BLaER1 treated with 17β-estradiol and CSF1 and Interleukin-3, amounts not matched to agents 10 nM and 100 nM (cell line): ENCODE measurements at regions not wholly inside any gene's neighbourhood (a gene's known extent, or its start where the extent isn't known, plus 50 kb on each side); places are given as distances from the start of the nearest gene placed in this dataset.

Source experiments
- H3K27ac ChIP-seq, 11 experiments: shearing (Covaris generic); formaldehyde crosslinking; 2 replicates each; pipeline ENCODE4 v1.8.1; 2022
- H3K27me3 ChIP-seq, 11 experiments: shearing (Covaris generic); formaldehyde crosslinking; 2 replicates each; pipeline ENCODE4 v1.8.1; 2022
- H3K36me3 ChIP-seq, 11 experiments: shearing (Covaris generic); formaldehyde crosslinking; 2 replicates each; pipeline ENCODE4 v1.8.1; 2022
- H3K4me1 ChIP-seq, 10 experiments: shearing (Covaris generic); formaldehyde crosslinking; 2 replicates each; pipeline ENCODE4 v1.8.1; 2022
- H3K4me2 ChIP-seq, 11 experiments: shearing (Covaris generic); formaldehyde crosslinking; 2 replicates each; pipeline ENCODE4 v1.8.1; 2022
- H3K4me3 ChIP-seq, 10 experiments: shearing (Covaris generic); formaldehyde crosslinking; 2 replicates each; pipeline ENCODE4 v1.8.1; 2022
- H3K9ac ChIP-seq, 11 experiments: shearing (Covaris generic); formaldehyde crosslinking; 2 replicates each; pipeline ENCODE4 v1.8.1; 2022
- H3K9me3 ChIP-seq, 11 experiments: shearing (Covaris generic); formaldehyde crosslinking; replicated peaks in 1 of 11; 2 replicates each; pipeline ENCODE4 v1.8.1; 2022
- H4K20me1 ChIP-seq, 11 experiments: shearing (Covaris generic); formaldehyde crosslinking; 2 replicates each; pipeline ENCODE4 v1.8.1; 2022
- Cebpa-rat ChIP-seq, 11 experiments: shearing (Covaris generic); IDR thresholded peaks; 2 replicates each; pipeline ENCODE4 v1.8.1; 2022

- Histone ChIP-seq H3K4me3 (no peak overlapping the region), H3K27me3 (no peaks in the 10 kb centered on the region), H3K9me3 (no peaks in the 10 kb centered on the region), H3K4me2 (no peak overlapping the region), H3K4me1 (no peaks in the 10 kb centered on the region), H3K27ac (no peak overlapping the region), H4K20me1 (no peaks in the 10 kb centered on the region), H3K9ac (no peak overlapping the region), H3K36me3 (no peaks in the 10 kb centered on the region)
- no peak for TF ChIP-seq Cebpa-rat (IDR thresholded peaks at IDR 0.05)
Measured at GRCh38 chr4:12538162-12538561, 946.0 kb downstream of the RAB28 start.

- Histone ChIP-seq H3K9ac (no peak overlapping the region), H3K4me1 (no peaks in the 10 kb centered on the region), H4K20me1 (no peaks in the 10 kb centered on the region), H3K27me3 (no peaks in the 10 kb centered on the region), H3K36me3 (no peaks in the 10 kb centered on the region), H3K27ac (no peak overlapping the region), H3K4me3 (no peak overlapping the region), H3K4me2 (no peak overlapping the region), H3K9me3 (no peaks in the 10 kb centered on the region)
- no peak for TF ChIP-seq Cebpa-rat (IDR thresholded peaks at IDR 0.05)
Measured at GRCh38 chr4:12534684-12535083, 949.5 kb downstream of the RAB28 start.

- peaks cover 0 to 6% (median 0%) of the 10 kb centered on the region in 10 experiments; a peak in 1 of 20 replicates for H3K4me1 ChIP-seq
- H3K27ac ChIP-seq: no peak overlapping the region
- H3K4me2 ChIP-seq: no peak overlapping the region
- no peaks in the 10 kb centered on the region for H3K27me3 ChIP-seq
- no peak overlapping the region for H3K9ac ChIP-seq
- H3K36me3 ChIP-seq: no peaks in the 10 kb centered on the region
- no peak for TF ChIP-seq Cebpa-rat (IDR thresholded peaks at IDR 0.05)
- no peaks in the 10 kb centered on the region for H4K20me1 ChIP-seq
- H3K9me3 ChIP-seq: peaks cover 5 to 21% (median 18%) of the 10 kb centered on the region in 11 experiments
- no peak overlapping the region for H3K4me3 ChIP-seq
Measured at GRCh38 chr4:12519426-12519825, 964.7 kb downstream of the RAB28 start.

GRCh38 chr4:12507868-12508481 lies 976.2 kb downstream of the RAB28 start:
- Histone ChIP-seq H3K9me3 (no peaks in the 10 kb centered on the region; a peak in 1 of 22 replicates), H3K4me2 (no peak overlapping the region), H3K4me1 (no peaks in the 10 kb centered on the region), H3K27ac (no peak overlapping the region), H4K20me1 (no peaks in the 10 kb centered on the region), H3K27me3 (no peaks in the 10 kb centered on the region), H3K4me3 (no peak overlapping the region), H3K36me3 (no peaks in the 10 kb centered on the region), H3K9ac (no peak overlapping the region)
- no peak for TF ChIP-seq Cebpa-rat (IDR thresholded peaks at IDR 0.05)

GRCh38 chr4:12500409-12500808 lies 983.7 kb downstream of the RAB28 start:
- no peak overlapping the region for H3K4me2 ChIP-seq
- no peak for TF ChIP-seq Cebpa-rat (IDR thresholded peaks at IDR 0.05)

GRCh38 chr4:12499693-12500092 lies 984.4 kb downstream of the RAB28 start:
- Histone ChIP-seq H4K20me1 (no peaks in the 10 kb centered on the region), H3K4me2 (no peak overlapping the region), H3K27me3 (no peaks in the 10 kb centered on the region), H3K4me1 (no peaks in the 10 kb centered on the region), H3K4me3 (no peak overlapping the region), H3K9ac (no peak overlapping the region), H3K36me3 (no peaks in the 10 kb centered on the region), H3K27ac (no peak overlapping the region), H3K9me3 (peaks cover 0 to 5% (median 0%) of the 10 kb centered on the region in 11 experiments; a peak in 1 of 22 replicates)
- TF ChIP-seq Cebpa-rat (IDR thresholded peaks at IDR 0.05): no peak

More at GRCh38 chr4:12500409-12500808, 983.7 kb downstream of the RAB28 start:
- Histone ChIP-seq H4K20me1 (no peaks in the 10 kb centered on the region), H3K9ac (no peak overlapping the region), H3K27me3 (no peaks in the 10 kb centered on the region), H3K27ac (no peak overlapping the region), H3K4me3 (no peak overlapping the region), H3K9me3 (peaks cover 0 to 5% (median 0%) of the 10 kb centered on the region in 11 experiments; a peak in 1 of 22 replicates), H3K4me1 (no peaks in the 10 kb centered on the region), H3K36me3 (no peaks in the 10 kb centered on the region)

- H3K27me3 ChIP-seq: no peaks in the 10 kb centered on the region
- H3K36me3 ChIP-seq: no peaks in the 10 kb centered on the region
- no peak overlapping the region for H3K9ac ChIP-seq
- H3K9me3 ChIP-seq: no peaks in the 10 kb centered on the region
- TF ChIP-seq Cebpa-rat (IDR thresholded peaks at IDR 0.05): no peak
- H3K27ac ChIP-seq: no peak overlapping the region
- no peaks in the 10 kb centered on the region for H3K4me1 ChIP-seq
- H4K20me1 ChIP-seq: no peaks in the 10 kb centered on the region
- no peak overlapping the region for H3K4me3 ChIP-seq
- H3K4me2 ChIP-seq: no peak overlapping the region
Measured at GRCh38 chr4:12495211-12495610, 988.9 kb downstream of the RAB28 start.

- Histone ChIP-seq H3K36me3 (no peaks in the 10 kb centered on the region), H3K27ac (no peak overlapping the region), H3K4me2 (no peak overlapping the region), H3K27me3 (no peaks in the 10 kb centered on the region), H4K20me1 (no peaks in the 10 kb centered on the region), H3K9ac (no peak overlapping the region), H3K4me3 (no peak overlapping the region), H3K4me1 (no peaks in the 10 kb centered on the region), H3K9me3 (no peaks in the 10 kb centered on the region)
- no peak for TF ChIP-seq Cebpa-rat (IDR thresholded peaks at IDR 0.05)
Measured at GRCh38 chr4:12492730-12493393, 991.3 kb downstream of the RAB28 start.

GRCh38 chr4:12488672-12489071 lies 995.5 kb downstream of the RAB28 start:
- no peak overlapping the region for H3K27ac ChIP-seq

GRCh38 chr4:12487000-12487399 lies 997.1 kb downstream of the RAB28 start:
- Histone ChIP-seq H3K36me3 (no peaks in the 10 kb centered on the region), H3K27me3 (no peaks in the 10 kb centered on the region), H3K4me3 (no peak overlapping the region), H3K9ac (no peak overlapping the region), H3K27ac (no peak overlapping the region), H3K4me2 (no peak overlapping the region), H3K4me1 (no peaks in the 10 kb centered on the region), H3K9me3 (no peaks in the 10 kb centered on the region), H4K20me1 (no peaks in the 10 kb centered on the region)
- no peak for TF ChIP-seq Cebpa-rat (IDR thresholded peaks at IDR 0.05)

More at GRCh38 chr4:12488672-12489071, 995.5 kb downstream of the RAB28 start:
- Histone ChIP-seq H3K4me2 (no peak overlapping the region), H3K36me3 (no peaks in the 10 kb centered on the region), H3K4me1 (no peaks in the 10 kb centered on the region), H3K27me3 (no peaks in the 10 kb centered on the region), H3K9ac (no peak overlapping the region), H4K20me1 (no peaks in the 10 kb centered on the region), H3K9me3 (no peaks in the 10 kb centered on the region), H3K4me3 (no peak overlapping the region)
- TF ChIP-seq Cebpa-rat (IDR thresholded peaks at IDR 0.05): no peak
